ENCODE measurements at regions not wholly inside any gene's neighbourhood (a gene's known extent, or its start where the extent isn't known, plus 50 kb on each side); places are given as distances from the start of the nearest gene placed in this dataset.

- no peak for TF ChIP-seq ZNF552 (CRISPR knock-in tag; IDR thresholded peaks at IDR 0.05; ENCODE audit: borderline replicate concordance)
Observed at GRCh38 chr13:44837250-44837649, 152.0 kb downstream of the NUFIP1 start (continued).

- ATAC-seq (no peak), FAIRE-seq (no peak), DNase-seq (ENCODE audit: low spot score) (no peak)
- 43% methylated on average over 4 of the region's 4 CpGs for WGBS (ENCODE audit: low lambda C conversion rate)
- Histone ChIP-seq H3K27ac (ENCODE audit: extremely low read length, insufficient read depth, low read length) (no peak overlapping the region), H3K9me3 (ENCODE audit: low read length) (no peaks in the 10 kb centered on the region), H4K20me1 (ENCODE audit: insufficient read depth, low read length) (no peaks in the 10 kb centered on the region), H3K4me3 (replicated peaks in 1 of 3; ENCODE audit: insufficient read depth in 1 of 3, low read depth in 2 of 3, low read length in 3 of 3) (no peak overlapping the region), H2AFZ (ENCODE audit: low read length) (no peak overlapping the region), H3K36me3 (replicated peaks in 1 of 2; ENCODE audit: control insufficient read depth in 1 of 2, insufficient read depth in 2 of 2, low read length in 2 of 2) (no peaks in the 10 kb centered on the region), H3K9ac (ENCODE audit: insufficient read depth, low read depth, low read length) (no peak overlapping the region), H3K4me2 (ENCODE audit: low read depth, low read length) (no peak overlapping the region), H3K4me1 (ENCODE audit: insufficient read depth, low read length) (no peaks in the 10 kb centered on the region), H3K79me2 (ENCODE audit: insufficient read depth, low read length) (no peaks in the 10 kb centered on the region), H3K27me3 (ENCODE audit: control insufficient read depth in 1 of 2, insufficient read depth in 2 of 2, low read length in 2 of 2) (peaks cover 0 to 2% of the 10 kb centered on the region in 2 experiments; a peak in 1 of 5 replicates)
- no TSS peak for BruUV-seq (replicated peaks)
- ChIA-PET POLR2A (no interaction called here), CTCF (ENCODE audit: low intra/inter-chr PET ratio, low total read pairs) (no interaction called here)
- in situ Hi-C loops (cut with HindIII; ENCODE audit: extremely low pct_ligation_motif_present, low pct_unique_long_range_greater_than_20kb) (no loop called here), intact Hi-C loops (cut with micrococcal nuclease; ENCODE audit: unreplicated experiment) (no loop called here)
- TF ChIP-seq ISL2 (CRISPR knock-in tag; IDR thresholded peaks at IDR 0.05) (no peak), EEA1 (CRISPR knock-in tag; IDR thresholded peaks at IDR 0.05; ENCODE audit: borderline replicate concordance) (no peak), ZNF362 (CRISPR knock-in tag; IDR thresholded peaks at IDR 0.05; ENCODE audit: borderline replicate concordance) (no peak), SNAI1 (CRISPR knock-in tag; IDR thresholded peaks at IDR 0.05; ENCODE audit: borderline replicate concordance) (no peak)
Observed at GRCh38 chr13:44834404-44834803, 154.9 kb downstream of the NUFIP1 start.

GRCh38 chr13:44833626-44834025, 155.6 kb downstream of the NUFIP1 start:
- ChIA-PET CTCF (ENCODE audit: low intra/inter-chr PET ratio, low total read pairs) (no interaction called here), POLR2A (no interaction called here)
- 76% methylated on average over 7 of the region's 7 CpGs for WGBS (ENCODE audit: low lambda C conversion rate)
- no peaks in the 10 kb centered on the region for H4K20me1 ChIP-seq (ENCODE audit: insufficient read depth, low read length)
- no peaks in the 10 kb centered on the region for H3K4me1 ChIP-seq (ENCODE audit: insufficient read depth, low read length)
- no peak overlapping the region for H3K9ac ChIP-seq (ENCODE audit: insufficient read depth, low read depth, low read length)
- no peak overlapping the region for H3K4me2 ChIP-seq (ENCODE audit: low read depth, low read length)
- no peaks in the 10 kb centered on the region for H3K36me3 ChIP-seq (replicated peaks in 1 of 2; ENCODE audit: control insufficient read depth in 1 of 2, insufficient read depth in 2 of 2, low read length in 2 of 2)
- intact Hi-C loops (cut with micrococcal nuclease; ENCODE audit: unreplicated experiment): no loop called here
- H3K79me2 ChIP-seq (ENCODE audit: insufficient read depth, low read length): no peaks in the 10 kb centered on the region
- H3K4me3 ChIP-seq (replicated peaks in 1 of 3; ENCODE audit: insufficient read depth in 1 of 3, low read depth in 2 of 3, low read length in 3 of 3): no peak overlapping the region
- no peak overlapping the region for H3K27ac ChIP-seq (ENCODE audit: extremely low read length, insufficient read depth, low read length)
- DNase-seq (ENCODE audit: low spot score) (no peak), ATAC-seq (no peak), FAIRE-seq (no peak)
- in situ Hi-C loops (cut with HindIII; ENCODE audit: extremely low pct_ligation_motif_present, low pct_unique_long_range_greater_than_20kb): no loop called here
- BruUV-seq (replicated peaks): no TSS peak
- no peaks in the 10 kb centered on the region for H3K9me3 ChIP-seq (ENCODE audit: low read length)
- no peak overlapping the region for H2AFZ ChIP-seq (ENCODE audit: low read length)
- peaks cover 2% of the 10 kb centered on the region in 2 experiments; a peak in 1 of 5 replicates for H3K27me3 ChIP-seq (ENCODE audit: control insufficient read depth in 1 of 2, insufficient read depth in 2 of 2, low read length in 2 of 2)
- TF ChIP-seq ZBED4 (CRISPR knock-in tag; IDR thresholded peaks at IDR 0.05; ENCODE audit: borderline replicate concordance) (no peak), SCMH1 (CRISPR knock-in tag; IDR thresholded peaks at IDR 0.05; ENCODE audit: borderline replicate concordance) (no peak), POLR2AphosphoS2 (IDR thresholded peaks at IDR 0.05; ENCODE audit: low read depth, low read length) (no peak), YEATS2 (CRISPR knock-in tag; IDR thresholded peaks at IDR 0.05; ENCODE audit: borderline replicate concordance) (no peak), ZSCAN30 (CRISPR knock-in tag; IDR thresholded peaks at IDR 0.05) (no peak), KDM3A (CRISPR knock-in tag; IDR thresholded peaks at IDR 0.05; ENCODE audit: low read depth) (no peak), ZNF430 (CRISPR knock-in tag; IDR thresholded peaks at IDR 0.05) (no peak), ZNF543 (CRISPR knock-in tag; IDR thresholded peaks at IDR 0.05) (no peak), NFYC (CRISPR knock-in tag; IDR thresholded peaks at IDR 0.05) (no peak), SSRP1 (CRISPR knock-in tag; IDR thresholded peaks at IDR 0.05) (no peak)
